A549 (cell line): ENCODE measurements at regions not wholly inside any gene's neighbourhood (a gene's known extent, or its start where the extent isn't known, plus 50 kb on each side); places are given as distances from the start of the nearest gene placed in this dataset.

Source experiments
- ATAC-seq, 2 experiments: fragments of 200-7000 bp in 1 of 2; fragments of >200 bp in 1 of 2; cut with Nextera tagmentation in 1 of 2; cut with Tn5 transposase in 1 of 2; 3 replicates each; pipeline versions ENCODE4 v1.8.0 to v1.9.1; 2018 to 2020; ENCODE audit warnings: mild to moderate bottlenecking in 1 of 2, moderate library complexity in 1 of 2
- CTCF ChIA-PET: fragments of 300-600 bp; sonication (Branson Sonifier 250); formaldehyde crosslinking; extraction: SDS; loops from one replicate; lab custom pipeline; 2021; ENCODE audit warnings: antibody characterized with exemption, inconsistent platforms; lab: Yijun Ruan, JAX
- POLR2A ChIA-PET: fragments of 350-600 bp; formaldehyde crosslinking; extraction: SDS; loops from one replicate; lab custom pipeline; 2021; ENCODE audit warnings: antibody characterized with exemption, inconsistent platforms; lab: Yijun Ruan, JAX
- DNase-seq, 2 experiments: peaks; one replicate each; pipeline versions ENCODE4 v3.0.0 to v3.0.0-alpha.2; 2011 to 2016; ENCODE audit warnings: low read depth in 1 of 2, low spot score in 1 of 2
- FAIRE-seq: peaks from 2 replicates; lab custom pipeline; 2011; peaks lifted over from hg19 to GRCh38; lab: Jason Lieb, UNC
- H3K27ac ChIP-seq, 2 experiments: fragments of >200 bp; sonication (Bioruptor Twin); formaldehyde crosslinking; 3 replicates each; pipeline ENCODE4 v1.5.1; 2016 to 2017
- H3K4me1 ChIP-seq: fragments of >200 bp; sonication (Bioruptor Twin); formaldehyde crosslinking; 3 replicates; pipeline ENCODE4 v1.6.1; 2016
- H3K4me2 ChIP-seq: fragments of >200 bp; sonication (Bioruptor Twin); formaldehyde crosslinking; 3 replicates; pipeline ENCODE4 v1.6.1; 2016
- H3K4me3 ChIP-seq: fragments of >200 bp; sonication (Bioruptor Twin); formaldehyde crosslinking; 3 replicates; pipeline ENCODE4 v1.5.1; 2016
- H3K9me3 ChIP-seq: fragments of >200 bp; sonication (Bioruptor Twin); formaldehyde crosslinking; 3 replicates; pipeline ENCODE4 v1.6.1; 2016
- BHLHE40 ChIP-seq: IDR thresholded peaks from 2 replicates; pipeline ENCODE4 v1.6.1; 2012; ENCODE audit warnings: low read depth, low read length, inconsistent platforms
- CBX2 ChIP-seq: fragments of 200-600 bp; sonication (generic); IDR thresholded peaks from 2 replicates; pipeline ENCODE4 v1.6.1; 2016; ENCODE audit warnings: low read depth, mild to moderate bottlenecking, borderline replicate concordance
- CBX8 ChIP-seq: fragments of 200-600 bp; sonication (generic); IDR thresholded peaks from 2 replicates; pipeline ENCODE4 v1.6.1; 2016
- EHF ChIP-seq: fragments of 250-450 bp; sonication (Bioruptor Pico); IDR thresholded peaks from 2 replicates; pipeline ENCODE4 v1.5.0; 2020; ENCODE audit warnings: mild to moderate bottlenecking
- EHMT2 ChIP-seq: fragments of 200-600 bp; sonication (generic); IDR thresholded peaks from 2 replicates; pipeline ENCODE4 v1.6.1; 2016; ENCODE audit warnings: antibody characterized with exemption, low read depth, mild to moderate bottlenecking, moderate library complexity
- ELK1 ChIP-seq: fragments of 150-350 bp; IDR thresholded peaks from 2 replicates; pipeline ENCODE4 v1.6.1; 2014; ENCODE audit warnings: low read depth, mild to moderate bottlenecking, low read length
- EP300 ChIP-seq, 2 experiments: fragments of >200 bp; sonication (Bioruptor Twin); formaldehyde crosslinking; IDR thresholded peaks; 2 replicates in 1 of 2; 3 replicates in 1 of 2; pipeline ENCODE4 v1.6.1; 2016 to 2017
- ESRRA ChIP-seq: fragments of 150-350 bp; IDR thresholded peaks from 2 replicates; pipeline ENCODE4 v1.6.1; 2014; ENCODE audit warnings: mild to moderate bottlenecking, low read length, borderline replicate concordance
- FOSL2 ChIP-seq, 2 experiments: fragments of 450-650 bp in 1 of 2; fragments of >200 bp in 1 of 2; sonication (Bioruptor Twin) in 1 of 2; formaldehyde crosslinking; IDR thresholded peaks; 2 replicates each; pipeline versions ENCODE4 v1.5.0 to v1.6.1; 2016 to 2020; ENCODE audit warnings: mild to moderate bottlenecking in 1 of 2, moderate library complexity in 1 of 2
- JUNB ChIP-seq: fragments of >200 bp; sonication (Bioruptor Twin); formaldehyde crosslinking; IDR thresholded peaks from 2 replicates; pipeline ENCODE4 v1.6.1; 2016
- KDM1A ChIP-seq: fragments of 200-600 bp; sonication (generic); IDR thresholded peaks from 2 replicates; pipeline ENCODE4 v1.6.1; 2016; ENCODE audit warnings: low read depth, mild to moderate bottlenecking
- KDM5A ChIP-seq: fragments of 200-600 bp; sonication (generic); IDR thresholded peaks from 2 replicates; pipeline ENCODE4 v1.6.1; 2016; ENCODE audit warnings: antibody characterized with exemption, mild to moderate bottlenecking
- MAFK ChIP-seq: fragments of 450-650 bp; IDR thresholded peaks from 2 replicates; pipeline ENCODE4 v1.6.1; 2014; ENCODE audit not compliant: partially characterized antibody
- MAZ ChIP-seq: fragments of 150-350 bp; IDR thresholded peaks from 2 replicates; pipeline ENCODE4 v1.6.1; 2014; ENCODE audit warnings: antibody characterized with exemption, low read depth, low read length, borderline replicate concordance
- NR3C1 ChIP-seq: fragments of >200 bp; sonication (Bioruptor Twin); formaldehyde crosslinking; IDR thresholded peaks from 3 replicates; pipeline ENCODE4 v1.6.1; 2017
- RFX5 ChIP-seq: fragments of 450-650 bp; IDR thresholded peaks from 2 replicates; pipeline ENCODE4 v1.7.1; 2014; ENCODE audit warnings: antibody characterized with exemption, mild to moderate bottlenecking, moderate library complexity
- SREBF2 ChIP-seq: fragments of 450-650 bp; IDR thresholded peaks from 2 replicates; pipeline ENCODE4 v1.6.1; 2014; ENCODE audit warnings: mild to moderate bottlenecking, moderate library complexity
- TP53 ChIP-seq: fragments of 250-450 bp; sonication (Bioruptor Pico); IDR thresholded peaks from 2 replicates; pipeline ENCODE4 v1.5.0; 2021; ENCODE audit warnings: mild to moderate bottlenecking, moderate library complexity
- USF2 ChIP-seq: fragments of 450-650 bp; IDR thresholded peaks from 2 replicates; pipeline ENCODE4 v1.6.1; 2014; ENCODE audit warnings: antibody characterized with exemption
- ZC3H11A ChIP-seq: fragments of 450-650 bp; IDR thresholded peaks from 2 replicates; pipeline ENCODE4 v1.6.1; 2014; ENCODE audit warnings: antibody characterized with exemption, mild to moderate bottlenecking
- ZFP36 ChIP-seq: fragments of 450-650 bp; IDR thresholded peaks from 2 replicates; pipeline ENCODE4 v1.6.1; 2014; ENCODE audit warnings: borderline replicate concordance; ENCODE audit not compliant: partially characterized antibody
- WGBS: methylation state at CpG from one replicate; pipeline ENCODE4 v1.1.6; 2017; ENCODE audit errors: missing lambda C conversion rate; 5-methylcytosine and 5-hydroxymethylcytosine counted together

GRCh38 chr6:14259594-14260152 lies 142.1 kb downstream of the CD83 start:
- DNase-seq, result no peak
- H3K4me1 ChIP-seq, result no peaks in the 10 kb centered on the region
- ATAC-seq, result no peak
- ChIA-PET POLR2A (no interaction called here), CTCF (no interaction called here)
- peaks cover 10% of the 10 kb centered on the region for H3K9me3 ChIP-seq
- H3K27ac ChIP-seq, result no peak overlapping the region
- no peak for FAIRE-seq
- no peak overlapping the region for H3K4me3 ChIP-seq
- TF ChIP-seq EHMT2 (no peak), CBX8 (no peak), EHF (CRISPR knock-in tag) (no peak), ZFP36 (no peak), USF2 (no peak), MAFK (no peak)
- no peak overlapping the region for H3K4me2 ChIP-seq
- WGBS, result 61% methylated on average over 8 of the region's 8 CpGs

GRCh38 chr6:14260839-14261238 lies 143.3 kb downstream of the CD83 start:
- WGBS, result 88% methylated on average over 1 of the region's 1 CpG
- no peak for FAIRE-seq
- H3K4me3 ChIP-seq, result no peak overlapping the region
- CTCF ChIA-PET, result no interaction called here
- H3K4me2 ChIP-seq, result no peak overlapping the region
- no peaks in the 10 kb centered on the region for H3K4me1 ChIP-seq
- no peak overlapping the region for H3K27ac ChIP-seq
- H3K9me3 ChIP-seq, result peaks cover 14% of the 10 kb centered on the region
- no peak for ATAC-seq
- TF ChIP-seq NR3C1, result no peak
- no peak for TF ChIP-seq FOSL2 (IDR thresholded peaks at IDR 0.05)
- TF ChIP-seq FOSL2 (CRISPR knock-in tag; IDR thresholded peaks at IDR 0.05), result no peak
- no peak for TF ChIP-seq ESRRA
- no peak for TF ChIP-seq MAZ
- TF ChIP-seq ZFP36, result no peak
- no peak for TF ChIP-seq JUNB
- TF ChIP-seq ELK1, result no peak
- TF ChIP-seq ZC3H11A, result no peak
- POLR2A ChIA-PET, result no interaction called here
- DNase-seq, result no peak

GRCh38 chr6:14263881-14264424 lies 146.4 kb downstream of the CD83 start:
- ChIA-PET POLR2A (no interaction called here), CTCF (no interaction called here)
- H3K9me3 ChIP-seq, result peaks cover 14% of the 10 kb centered on the region
- no peaks in the 10 kb centered on the region for H3K4me1 ChIP-seq
- FAIRE-seq (no peak), DNase-seq (no peak), ATAC-seq (no peak)
- WGBS, result 0% methylated on average over 1 of the region's 1 CpG
- no peak overlapping the region for H3K4me3 ChIP-seq
- H3K27ac ChIP-seq, result no peak overlapping the region
- H3K4me2 ChIP-seq, result no peak overlapping the region
- TF ChIP-seq KDM5A (no peak), TP53 (CRISPR knock-in tag) (no peak), ZFP36 (no peak), BHLHE40 (no peak), RFX5 (no peak), SREBF2 (no peak), ELK1 (no peak), CBX2 (no peak), KDM1A (no peak), EP300 (IDR thresholded peaks at IDR 0.05) (no peak)
